H1 (cell line): ENCODE measurements at regions not wholly inside any gene's neighbourhood (a gene's known extent, or its start where the extent isn't known, plus 50 kb on each side); places are given as distances from the start of the nearest gene placed in this dataset.

Experiments
- CHD7 ChIP-seq: fragments of 300-600 bp; sonication (generic); IDR thresholded peaks from 2 replicates; pipeline ENCODE4 v1.7.1; 2012; ENCODE audit warnings: low read length, moderate library complexity, mild to moderate bottlenecking, inconsistent platforms; ENCODE audit not compliant: insufficient replicate concordance
- JUN ChIP-seq: IDR thresholded peaks from 2 replicates; pipeline ENCODE4 v1.6.1; 2011; ENCODE audit warnings: low read depth, mild to moderate bottlenecking, improper control_type of control experiment, low read length
- KDM5A ChIP-seq: fragments of 200-600 bp; IDR thresholded peaks from 2 replicates; pipeline ENCODE4 v1.7.1; 2012; ENCODE audit warnings: mild to moderate bottlenecking, low read length, inconsistent platforms, mixed read lengths
- POLR2AphosphoS5 ChIP-seq: IDR thresholded peaks from 2 replicates; pipeline ENCODE4 v1.6.1; 2011; ENCODE audit warnings: low read depth, low read length
- RXRA ChIP-seq: IDR thresholded peaks from 2 replicates; pipeline ENCODE4 v1.6.1; 2011; ENCODE audit warnings: low read depth, mild to moderate bottlenecking, low read length, moderate library complexity; ENCODE audit not compliant: insufficient read depth
- TAF1 ChIP-seq: IDR thresholded peaks from 2 replicates; pipeline ENCODE4 v1.6.1; 2011; ENCODE audit warnings: mild to moderate bottlenecking, low read depth, low read length

GRCh38 chrX:20432048-20432447 is 165.3 kb upstream of the RPS6KA3 start (continued):
- TF ChIP-seq TAF1 (no peak), POLR2AphosphoS5 (no peak), KDM5A (no peak), CHD7 (no peak), RXRA (no peak), JUN (no peak)
